Hypothalamus (tissue), 51 donors: ENCODE measurements at regions not wholly inside any gene's neighbourhood (a gene's known extent, or its start where the extent isn't known, plus 50 kb on each side); places are given as distances from the start of the nearest gene placed in this dataset.
"Not testable (repeated sequence)": the region's sequence is repeated elsewhere in the genome, so short reads cannot be mapped to it uniquely, and the experiment has no call there.

ENCODE experiments used
- DNase-seq, 51 donors: peaks; one replicate each; lab custom pipeline; 2025; lab: John Stamatoyannopoulos, UW

- peak in 17 of 51 donors; percentile 6 to 60 (median 15) for DNase-seq
Observed at GRCh38 chr6:159595173-159595572, 97.9 kb downstream of the SOD2 start.

- DNase-seq, result no peak
Observed at GRCh38 chr6:159594750-159595117, 98.3 kb downstream of the SOD2 start.

GRCh38 chr6:159594106-159594749 is 98.8 kb downstream of the SOD2 start:
- DNase-seq, result no peak

- no peak for DNase-seq
Observed at GRCh38 chr6:159590835-159591234, 102.2 kb downstream of the SOD2 start.

GRCh38 chr6:159586684-159587083 is 106.4 kb downstream of the SOD2 start:
- DNase-seq, result no peak

GRCh38 chr6:159582736-159583135 is 110.3 kb downstream of the SOD2 start:
- DNase-seq, result no peak

- no peak for DNase-seq
Observed at GRCh38 chr6:159578629-159579028, 114.4 kb downstream of the SOD2 start.

GRCh38 chr6:159577564-159577963 is 115.5 kb downstream of the SOD2 start:
- DNase-seq, result no peak

- DNase-seq, result peak in 1 of 51 donors; percentile 13
Observed at GRCh38 chr6:159572439-159573110, 120.5 kb downstream of the SOD2 start.

- DNase-seq, result no peak
Observed at GRCh38 chr6:159565181-159565710, 127.8 kb downstream of the SOD2 start.

- no peak for DNase-seq
Observed at GRCh38 chr6:159564456-159564855, 128.6 kb downstream of the SOD2 start.

GRCh38 chr6:159557031-159557430 is 136.0 kb downstream of the SOD2 start:
- no peak for DNase-seq

GRCh38 chr6:159555082-159555875 is 137.8 kb downstream of the SOD2 start:
- DNase-seq, result no peak

GRCh38 chr6:159541296-159541695 is 151.7 kb downstream of the SOD2 start:
- DNase-seq, result no peak

GRCh38 chr6:159540883-159541282 is 152.2 kb downstream of the SOD2 start:
- DNase-seq, result no peak

- DNase-seq, result no peak
Observed at GRCh38 chr6:159540152-159540551, 152.9 kb downstream of the SOD2 start.

GRCh38 chr6:159538031-159538430 is 155.0 kb downstream of the SOD2 start:
- not testable (repeated sequence) for DNase-seq

- DNase-seq, result no peak
Observed at GRCh38 chr6:159535656-159536350, 157.2 kb downstream of the SOD2 start.

GRCh38 chr6:159533568-159533967 is 159.5 kb downstream of the SOD2 start:
- no peak for DNase-seq

- DNase-seq, result no peak
Observed at GRCh38 chr6:159533016-159533415, 160.0 kb downstream of the SOD2 start.

GRCh38 chr6:159532155-159532554 is 160.9 kb downstream of the SOD2 start:
- DNase-seq, result no peak
